ENCODE measurements at regions not wholly inside any gene's neighbourhood (a gene's known extent, or its start where the extent isn't known, plus 50 kb on each side); places are given as distances from the start of the nearest gene placed in this dataset.

- TF ChIP-seq KAT7 (CRISPR knock-in tag; IDR thresholded peaks at IDR 0.05; ENCODE audit: borderline replicate concordance) (no peak), ZBTB33 (CRISPR knock-in tag; IDR thresholded peaks at IDR 0.05) (no peak), DIDO1 (tag; IDR thresholded peaks at IDR 0.05; ENCODE audit: low read depth) (no peak), POLR2AphosphoS5 (IDR thresholded peaks at IDR 0.05; ENCODE audit: control insufficient read depth, insufficient read depth, low read depth, low read length) (no peak), SNRNP70 (optimal IDR thresholded peaks at IDR 0.05; ENCODE audit: low read depth, low read length) (no peak), GABPA (tag; conservative IDR thresholded peaks at IDR 0.05; ENCODE audit: low read depth) (no peak), HNRNPK (IDR thresholded peaks at IDR 0.05; ENCODE audit: low read depth, low read length, poor library complexity, severe bottlenecking) (no peak), HCFC1 (IDR thresholded peaks at IDR 0.05; ENCODE audit: low read depth, low read length) (no peak), CTCF (IDR thresholded peaks at IDR 0.05 in 2 of 3, conservative IDR thresholded peaks at IDR 0.05 in 1 of 3; ENCODE audit: insufficient read depth in 2 of 3, low read depth in 1 of 3, low read length in 3 of 3) (no peak), TAF9B (IDR thresholded peaks at IDR 0.05; ENCODE audit: partially characterized antibody) (no peak), FOXK1 (CRISPR knock-in tag; IDR thresholded peaks at IDR 0.05; ENCODE audit: borderline replicate concordance) (no peak), TEAD4 (IDR thresholded peaks at IDR 0.05; ENCODE audit: low read length) (no peak), TEAD4 (CRISPR knock-in tag; IDR thresholded peaks at IDR 0.05; ENCODE audit: borderline replicate concordance) (no peak), ELK1 (CRISPR knock-in tag; IDR thresholded peaks at IDR 0.05) (no peak)
Observed at GRCh38 chr13:21894703-21895699, 224.1 kb downstream of the FGF9 start.
